Prostate gland (tissue), 2 donors: ENCODE measurements at regions not wholly inside any gene's neighbourhood (a gene's known extent, or its start where the extent isn't known, plus 50 kb on each side); places are given as distances from the start of the nearest gene placed in this dataset.

Experiments
- POLR2AphosphoS5 ChIP-seq: sonication (generic); formaldehyde crosslinking; IDR thresholded peaks from one replicate; pipeline ENCODE4 v1.6.1; 2017; ENCODE audit warnings: antibody characterized with exemption
- TF ChIP-seq, protein P1 (sequence below), 4 experiments: fragments of 200-600 bp in 2 of 4; fragments of 450-650 bp in 2 of 4; sonication (generic) in 2 of 4; IDR thresholded peaks; 1 replicate in 3 of 4; 2 replicates in 1 of 4; pipeline ENCODE4 v1.5.1; 2016 to 2019; ENCODE audit warnings: antibody characterized with exemption in 4 of 4, mild to moderate bottlenecking in 2 of 4, moderate library complexity in 2 of 4

GRCh38 chr4:186840771-186841301 lies 117.2 kb upstream of the FAT1 start:
- TF ChIP-seq, protein P1, sequence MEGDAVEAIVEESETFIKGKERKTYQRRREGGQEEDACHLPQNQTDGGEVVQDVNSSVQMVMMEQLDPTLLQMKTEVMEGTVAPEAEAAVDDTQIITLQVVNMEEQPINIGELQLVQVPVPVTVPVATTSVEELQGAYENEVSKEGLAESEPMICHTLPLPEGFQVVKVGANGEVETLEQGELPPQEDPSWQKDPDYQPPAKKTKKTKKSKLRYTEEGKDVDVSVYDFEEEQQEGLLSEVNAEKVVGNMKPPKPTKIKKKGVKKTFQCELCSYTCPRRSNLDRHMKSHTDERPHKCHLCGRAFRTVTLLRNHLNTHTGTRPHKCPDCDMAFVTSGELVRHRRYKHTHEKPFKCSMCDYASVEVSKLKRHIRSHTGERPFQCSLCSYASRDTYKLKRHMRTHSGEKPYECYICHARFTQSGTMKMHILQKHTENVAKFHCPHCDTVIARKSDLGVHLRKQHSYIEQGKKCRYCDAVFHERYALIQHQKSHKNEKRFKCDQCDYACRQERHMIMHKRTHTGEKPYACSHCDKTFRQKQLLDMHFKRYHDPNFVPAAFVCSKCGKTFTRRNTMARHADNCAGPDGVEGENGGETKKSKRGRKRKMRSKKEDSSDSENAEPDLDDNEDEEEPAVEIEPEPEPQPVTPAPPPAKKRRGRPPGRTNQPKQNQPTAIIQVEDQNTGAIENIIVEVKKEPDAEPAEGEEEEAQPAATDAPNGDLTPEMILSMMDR (IDR thresholded peaks at IDR 0.05): no peak
- TF ChIP-seq POLR2AphosphoS5: no peak
